ENCODE measurements at regions not wholly inside any gene's neighbourhood (a gene's known extent, or its start where the extent isn't known, plus 50 kb on each side); places are given as distances from the start of the nearest gene placed in this dataset.

- no peak for TF ChIP-seq TCF12 (IDR thresholded peaks at IDR 0.05; ENCODE audit: low read depth)
- no peak for TF ChIP-seq NFIC (IDR thresholded peaks at IDR 0.05)
- TF ChIP-seq YY1 (IDR thresholded peaks at IDR 0.05; ENCODE audit: low read depth) = no peak
These were observed 335.7 kb upstream of the POU3F3 start for GRCh38 chr2:104518256-104518655.

- no peak for TF ChIP-seq TCF12 (IDR thresholded peaks at IDR 0.05; ENCODE audit: low read depth)
- no peak for TF ChIP-seq TEAD4 (IDR thresholded peaks at IDR 0.05)
- no peak for TF ChIP-seq NFIC (IDR thresholded peaks at IDR 0.05)
- no peak for TF ChIP-seq EP300 (IDR thresholded peaks at IDR 0.05; ENCODE audit: borderline replicate concordance)
- TF ChIP-seq USF1 (IDR thresholded peaks at IDR 0.05) = no peak
- no peak for TF ChIP-seq MAX (IDR thresholded peaks at IDR 0.05)
- no peak for TF ChIP-seq EGR1 (IDR thresholded peaks at IDR 0.05)
- no peak for TF ChIP-seq YY1 (IDR thresholded peaks at IDR 0.05; ENCODE audit: low read depth)
- TF ChIP-seq TAF1 (IDR thresholded peaks at IDR 0.05; ENCODE audit: low read depth) = no peak
These were observed 332.7 kb upstream of the POU3F3 start for GRCh38 chr2:104521247-104521646.

- TF ChIP-seq TEAD4 (IDR thresholded peaks at IDR 0.05) (no peak), FOXM1 (IDR thresholded peaks at IDR 0.05; ENCODE audit: borderline replicate concordance, low read depth) (no peak), RAD21 (IDR thresholded peaks at IDR 0.05; ENCODE audit: low read depth) (no peak), YY1 (IDR thresholded peaks at IDR 0.05; ENCODE audit: low read depth) (no peak), EP300 (IDR thresholded peaks at IDR 0.05; ENCODE audit: borderline replicate concordance) (no peak), NFIC (IDR thresholded peaks at IDR 0.05) (no peak), EGR1 (IDR thresholded peaks at IDR 0.05) (no peak), TAF1 (IDR thresholded peaks at IDR 0.05; ENCODE audit: low read depth) (no peak), MAX (IDR thresholded peaks at IDR 0.05) (no peak), TCF12 (IDR thresholded peaks at IDR 0.05; ENCODE audit: low read depth) (no peak), CEBPB (IDR thresholded peaks at IDR 0.05) (no peak)
These were observed 330.0 kb upstream of the POU3F3 start for GRCh38 chr2:104523921-104524320.

- TF ChIP-seq ZBTB7A (IDR thresholded peaks at IDR 0.05; ENCODE audit: low read depth) (no peak), TAF1 (IDR thresholded peaks at IDR 0.05; ENCODE audit: low read depth) (no peak), EGR1 (IDR thresholded peaks at IDR 0.05) (no peak), MAX (IDR thresholded peaks at IDR 0.05) (no peak), CREB1 (IDR thresholded peaks at IDR 0.05; ENCODE audit: low read depth) (no peak), RAD21 (IDR thresholded peaks at IDR 0.05; ENCODE audit: low read depth) (no peak), CEBPB (IDR thresholded peaks at IDR 0.05) (no peak), YY1 (IDR thresholded peaks at IDR 0.05; ENCODE audit: low read depth) (no peak), TEAD4 (IDR thresholded peaks at IDR 0.05) (no peak), FOXM1 (IDR thresholded peaks at IDR 0.05; ENCODE audit: borderline replicate concordance, low read depth) (no peak), EP300 (IDR thresholded peaks at IDR 0.05; ENCODE audit: borderline replicate concordance) (no peak), USF1 (IDR thresholded peaks at IDR 0.05) (no peak), NFIC (IDR thresholded peaks at IDR 0.05) (no peak), TCF12 (IDR thresholded peaks at IDR 0.05; ENCODE audit: low read depth) (no peak), REST (IDR thresholded peaks at IDR 0.05; ENCODE audit: low read depth) (no peak)
These were observed 325.8 kb upstream of the POU3F3 start for GRCh38 chr2:104528101-104528500.

GRCh38 chr2:104531122-104531521, 322.8 kb upstream of the POU3F3 start:
- TF ChIP-seq TCF12 (IDR thresholded peaks at IDR 0.05; ENCODE audit: low read depth) (no peak), CREB1 (IDR thresholded peaks at IDR 0.05; ENCODE audit: low read depth) (no peak), TAF1 (IDR thresholded peaks at IDR 0.05; ENCODE audit: low read depth) (no peak), YY1 (IDR thresholded peaks at IDR 0.05; ENCODE audit: low read depth) (no peak), TEAD4 (IDR thresholded peaks at IDR 0.05) (no peak), NFIC (IDR thresholded peaks at IDR 0.05) (no peak), ZBTB7A (IDR thresholded peaks at IDR 0.05; ENCODE audit: low read depth) (no peak)

- TF ChIP-seq YY1 (IDR thresholded peaks at IDR 0.05; ENCODE audit: low read depth) (no peak), ZBTB7A (IDR thresholded peaks at IDR 0.05; ENCODE audit: low read depth) (no peak), TEAD4 (IDR thresholded peaks at IDR 0.05) (no peak), FOXM1 (IDR thresholded peaks at IDR 0.05; ENCODE audit: borderline replicate concordance, low read depth) (no peak), MAX (IDR thresholded peaks at IDR 0.05) (no peak), EP300 (IDR thresholded peaks at IDR 0.05; ENCODE audit: borderline replicate concordance) (no peak), EGR1 (IDR thresholded peaks at IDR 0.05) (no peak), CEBPB (IDR thresholded peaks at IDR 0.05) (no peak), TCF12 (IDR thresholded peaks at IDR 0.05; ENCODE audit: low read depth) (no peak), RAD21 (IDR thresholded peaks at IDR 0.05; ENCODE audit: low read depth) (no peak), NFIC (IDR thresholded peaks at IDR 0.05) (no peak), TAF1 (IDR thresholded peaks at IDR 0.05; ENCODE audit: low read depth) (no peak), USF1 (IDR thresholded peaks at IDR 0.05) (no peak), CREB1 (IDR thresholded peaks at IDR 0.05; ENCODE audit: low read depth) (no peak), REST (IDR thresholded peaks at IDR 0.05; ENCODE audit: low read depth) (no peak)
These were observed 316.8 kb upstream of the POU3F3 start for GRCh38 chr2:104537116-104537515.
